Heart left ventricle (tissue), 13 donors: ENCODE measurements at regions not wholly inside any gene's neighbourhood (a gene's known extent, or its start where the extent isn't known, plus 50 kb on each side); places are given as distances from the start of the nearest gene placed in this dataset.

ENCODE experiments used
- POLR2A ChIP-seq, 2 donors: fragments of 450-650 bp; IDR thresholded peaks; one replicate each; pipeline ENCODE4 v1.6.1; 2017; ENCODE audit warnings: antibody characterized with exemption in 2 of 2, mild to moderate bottlenecking in 2 of 2, moderate library complexity in 2 of 2
- TF ChIP-seq, protein P1 (sequence below), 12 donors: fragments of 200-600 bp; sonication (generic) in 4 of 12; IDR thresholded peaks; one replicate each; pipeline versions ENCODE4 v1.5.0 to v1.8.0; 2018 to 2022; ENCODE audit warnings: antibody characterized with exemption in 12 of 12, mild to moderate bottlenecking in 5 of 12
- donor health status: ischemic (EF 13 %, LVEDD 7.1; RV severe dilation, severe dysfunction).
- donor health status: DM: no; HTN: yes; CAD: no.
- donor health status: DM: no; HTN: no; CAD: no.
- donor health status: ischemic (EF 25% LVEDD 6.9; RV normal size, moderate dysfunction).
- donor health status: ischemic (EF 25% LVEDD 5.7; RV mildly dilated, moderate dysfunction).
- donor health status: ischemic (EF 35%, LVEDD 5.7; RV mildly dilated, moderate dysfunction).
- donor health status: nonischemic (EF 11% LVEDD 7.7; RV severe dilation, severe dysfunction).
- donor health status: DM: yes; HTN: yes; CAD: no.
- donor health status: PGD.
- donor health status: ischemic (EF 29% LVEDD 5.4; RV normal size, mild dysfunction).
- donor health status: nonischemic (EF 23%, LVEDD 6.1; RV moderate dilation, normal function).

DNA sequence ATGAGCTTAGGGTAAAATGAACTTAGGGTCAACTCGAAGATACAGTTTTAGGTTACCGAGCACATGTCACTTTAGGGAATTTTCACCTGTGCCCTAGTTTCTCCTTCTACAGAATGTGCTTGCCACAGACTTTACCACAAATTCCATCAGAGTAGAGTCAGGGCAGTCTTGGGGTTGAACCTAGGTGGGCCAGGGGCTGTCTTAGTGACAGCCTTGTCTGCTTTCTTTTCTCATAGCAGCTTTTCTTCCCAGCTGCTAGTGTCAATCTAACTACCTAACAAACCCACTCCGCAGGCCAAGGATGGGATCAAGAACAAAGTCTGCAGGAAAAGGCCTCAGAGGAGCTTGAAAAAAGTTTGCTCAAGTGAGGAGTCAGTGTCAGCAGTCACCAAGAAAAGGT is 458.1 kb upstream of the CDH18 start:
- TF ChIP-seq, protein P1, sequence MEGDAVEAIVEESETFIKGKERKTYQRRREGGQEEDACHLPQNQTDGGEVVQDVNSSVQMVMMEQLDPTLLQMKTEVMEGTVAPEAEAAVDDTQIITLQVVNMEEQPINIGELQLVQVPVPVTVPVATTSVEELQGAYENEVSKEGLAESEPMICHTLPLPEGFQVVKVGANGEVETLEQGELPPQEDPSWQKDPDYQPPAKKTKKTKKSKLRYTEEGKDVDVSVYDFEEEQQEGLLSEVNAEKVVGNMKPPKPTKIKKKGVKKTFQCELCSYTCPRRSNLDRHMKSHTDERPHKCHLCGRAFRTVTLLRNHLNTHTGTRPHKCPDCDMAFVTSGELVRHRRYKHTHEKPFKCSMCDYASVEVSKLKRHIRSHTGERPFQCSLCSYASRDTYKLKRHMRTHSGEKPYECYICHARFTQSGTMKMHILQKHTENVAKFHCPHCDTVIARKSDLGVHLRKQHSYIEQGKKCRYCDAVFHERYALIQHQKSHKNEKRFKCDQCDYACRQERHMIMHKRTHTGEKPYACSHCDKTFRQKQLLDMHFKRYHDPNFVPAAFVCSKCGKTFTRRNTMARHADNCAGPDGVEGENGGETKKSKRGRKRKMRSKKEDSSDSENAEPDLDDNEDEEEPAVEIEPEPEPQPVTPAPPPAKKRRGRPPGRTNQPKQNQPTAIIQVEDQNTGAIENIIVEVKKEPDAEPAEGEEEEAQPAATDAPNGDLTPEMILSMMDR (IDR thresholded peaks at IDR 0.05), result no peak
- TF ChIP-seq POLR2A (IDR thresholded peaks at IDR 0.05), result no peak
